C4-2B (cell line): ENCODE measurements at regions not wholly inside any gene's neighbourhood (a gene's known extent, or its start where the extent isn't known, plus 50 kb on each side); places are given as distances from the start of the nearest gene placed in this dataset.

Experiments used
- CTCF ChIP-seq: fragments of 450-650 bp; conservative IDR thresholded peaks from 2 replicates; pipeline ENCODE4 v1.5.1; 2017; ENCODE audit warnings: mild to moderate bottlenecking
- ZFX ChIP-seq: fragments of 450-650 bp; IDR thresholded peaks from 2 replicates; pipeline ENCODE4 v1.6.1; 2017

- no peak for TF ChIP-seq CTCF
- no peak for TF ChIP-seq ZFX
Observed at GRCh38 chr4:83862471-83862870, 326.6 kb downstream of the GPAT3 start.
